ENCODE measurements at regions not wholly inside any gene's neighbourhood (a gene's known extent, or its start where the extent isn't known, plus 50 kb on each side); places are given as distances from the start of the nearest gene placed in this dataset.
"Not testable (repeated sequence)": the region's sequence is repeated elsewhere in the genome, so short reads cannot be mapped to it uniquely, and the experiment has no call there.

- no peak for TF ChIP-seq CTCF (IDR thresholded peaks at IDR 0.05; ENCODE audit: low read depth, low read length, missing control alignments)
- DNase-seq (ENCODE audit: low read depth): peak; percentile 80
- in situ Hi-C loops (cut with HindIII; ENCODE audit: low sequenced_read_pairs): no loop called here
- no peak overlapping the region for H3K4me3 ChIP-seq (ENCODE audit: low read depth, low read length)
Measured at GRCh38 chr6:154632119-154632518, 101.1 kb upstream of the SCAF8 start.

DNA sequence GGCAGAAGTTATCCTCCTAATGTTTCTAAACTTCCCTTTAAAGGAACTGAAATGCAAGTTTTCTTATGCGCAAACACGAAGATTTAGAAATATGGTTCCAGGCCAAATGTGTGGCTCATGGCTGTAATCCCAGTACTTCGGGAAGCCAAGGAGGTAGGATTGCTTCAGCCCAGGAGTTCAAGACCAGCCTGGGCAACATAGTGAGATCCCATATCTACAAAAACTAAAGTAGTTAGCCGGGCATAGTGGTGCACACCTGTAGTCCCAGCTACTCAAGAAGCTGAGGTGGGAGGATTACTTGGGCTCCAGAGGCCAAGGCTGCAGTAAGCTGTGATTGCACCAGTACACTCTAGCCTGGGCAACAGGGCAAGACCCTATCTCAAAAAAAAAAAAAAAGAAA, 95.8 kb upstream of the SCAF8 start:
- no peak for TF ChIP-seq CTCF (IDR thresholded peaks at IDR 0.05; ENCODE audit: low read depth, low read length, missing control alignments)
- no peak overlapping the region for H3K4me3 ChIP-seq (ENCODE audit: low read depth, low read length)
- DNase-seq (ENCODE audit: low read depth): no peak
- in situ Hi-C loops (cut with HindIII; ENCODE audit: low sequenced_read_pairs): no loop called here

DNA sequence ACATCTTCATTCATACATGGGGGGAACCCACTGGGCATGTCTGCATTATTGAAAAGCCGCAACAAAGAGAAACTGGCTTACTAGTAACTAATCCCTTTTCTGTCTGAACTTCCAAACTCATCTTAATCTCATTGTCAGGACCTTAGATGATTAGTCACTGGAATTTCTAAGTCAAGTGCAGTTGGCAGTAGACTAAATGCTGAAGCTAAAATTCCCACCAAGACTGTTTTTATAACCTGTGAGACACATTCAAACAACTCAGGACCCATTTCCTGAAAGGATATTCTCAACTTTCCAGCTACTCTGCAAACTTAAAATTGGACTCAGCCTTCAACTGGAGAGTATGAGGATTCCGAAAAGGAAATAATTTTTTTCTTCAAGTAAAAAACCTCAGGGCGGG, 94.8 kb upstream of the SCAF8 start:
- H3K4me3 ChIP-seq (ENCODE audit: low read depth, low read length): no peak overlapping the region
- TF ChIP-seq CTCF (IDR thresholded peaks at IDR 0.05; ENCODE audit: low read depth, low read length, missing control alignments): no peak
- in situ Hi-C loops (cut with HindIII; ENCODE audit: low sequenced_read_pairs): no loop called here
- DNase-seq (ENCODE audit: low read depth): no peak

- in situ Hi-C loops (cut with HindIII; ENCODE audit: low sequenced_read_pairs); DNase-seq (ENCODE audit: low read depth); H3K4me3 ChIP-seq (ENCODE audit: low read depth, low read length): not testable (repeated sequence)
Measured at GRCh38 chr6:154639196-154639595, 94.0 kb upstream of the SCAF8 start.

DNA sequence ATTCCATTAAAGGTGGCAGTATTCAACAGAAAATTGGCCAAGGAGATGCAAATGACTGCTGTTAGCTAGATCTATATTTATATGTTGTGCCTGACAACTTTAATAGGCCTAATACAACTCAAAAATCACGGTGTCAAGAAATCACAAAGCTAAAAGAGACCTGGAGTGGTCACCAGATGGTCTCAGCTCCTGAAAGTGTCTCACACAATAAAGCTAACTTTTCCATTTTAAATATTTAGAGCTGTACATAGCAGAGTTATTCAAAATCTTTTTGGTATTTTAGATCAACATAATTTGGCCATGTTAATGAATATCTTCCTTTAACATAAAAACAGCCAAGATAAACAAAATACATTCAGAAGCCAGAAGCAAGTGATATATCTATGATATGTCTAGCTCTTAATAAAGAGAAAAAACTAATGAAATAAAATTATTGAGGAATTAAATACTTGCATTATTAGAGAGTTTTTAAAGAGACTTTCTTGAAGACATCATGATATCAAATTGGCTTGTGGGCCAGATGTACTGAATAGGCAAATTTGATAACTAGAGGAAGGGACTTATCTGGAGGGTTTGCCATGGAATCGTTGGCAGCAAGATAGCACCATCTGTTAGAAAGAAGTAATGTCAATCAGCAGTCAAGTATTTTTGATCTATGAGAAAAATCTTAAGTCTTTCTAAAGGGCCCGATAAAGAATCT, 84.9 kb upstream of the SCAF8 start:
- TF ChIP-seq CTCF (IDR thresholded peaks at IDR 0.05; ENCODE audit: low read depth, low read length, missing control alignments): no peak
- no peak overlapping the region for H3K4me3 ChIP-seq (ENCODE audit: low read depth, low read length)
- in situ Hi-C loops (cut with HindIII; ENCODE audit: low sequenced_read_pairs): no loop called here
- no peak for DNase-seq (ENCODE audit: low read depth)

DNA sequence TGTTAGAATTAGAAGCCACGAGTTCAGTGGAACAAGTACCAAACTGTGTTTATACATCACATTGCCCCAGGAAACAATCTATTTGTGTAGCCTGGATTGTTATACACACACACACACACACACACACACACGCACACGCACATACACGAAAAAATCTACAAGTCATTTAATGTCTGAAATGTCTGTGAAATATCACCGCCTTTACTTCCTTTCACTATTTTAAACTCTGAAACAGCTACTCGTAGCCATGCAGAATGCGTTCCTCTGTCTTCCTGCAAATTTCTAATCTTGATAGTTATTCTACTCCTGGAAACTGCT, 84.4 kb upstream of the SCAF8 start:
- DNase-seq (ENCODE audit: low read depth): no peak
- no peak for TF ChIP-seq CTCF (IDR thresholded peaks at IDR 0.05; ENCODE audit: low read depth, low read length, missing control alignments)
- in situ Hi-C loops (cut with HindIII; ENCODE audit: low sequenced_read_pairs): no loop called here
- no peak overlapping the region for H3K4me3 ChIP-seq (ENCODE audit: low read depth, low read length)

- no peak for TF ChIP-seq CTCF (IDR thresholded peaks at IDR 0.05; ENCODE audit: low read depth, low read length, missing control alignments)
- in situ Hi-C loops (cut with HindIII; ENCODE audit: low sequenced_read_pairs): no loop called here
- DNase-seq (ENCODE audit: low read depth): no peak
- no peak overlapping the region for H3K4me3 ChIP-seq (ENCODE audit: low read depth, low read length)
Measured at GRCh38 chr6:154649721-154650120, 83.5 kb upstream of the SCAF8 start.

Measured in astrocyte of the cerebellum (primary cell).